SW 1271 (cell line): ENCODE measurements at regions not wholly inside any gene's neighbourhood (a gene's known extent, or its start where the extent isn't known, plus 50 kb on each side); places are given as distances from the start of the nearest gene placed in this dataset.

Source experiments
- DNase-seq, 2 experiments: peaks; one replicate each; lab custom pipeline; 2025; lab: John Stamatoyannopoulos, UW

DNA sequence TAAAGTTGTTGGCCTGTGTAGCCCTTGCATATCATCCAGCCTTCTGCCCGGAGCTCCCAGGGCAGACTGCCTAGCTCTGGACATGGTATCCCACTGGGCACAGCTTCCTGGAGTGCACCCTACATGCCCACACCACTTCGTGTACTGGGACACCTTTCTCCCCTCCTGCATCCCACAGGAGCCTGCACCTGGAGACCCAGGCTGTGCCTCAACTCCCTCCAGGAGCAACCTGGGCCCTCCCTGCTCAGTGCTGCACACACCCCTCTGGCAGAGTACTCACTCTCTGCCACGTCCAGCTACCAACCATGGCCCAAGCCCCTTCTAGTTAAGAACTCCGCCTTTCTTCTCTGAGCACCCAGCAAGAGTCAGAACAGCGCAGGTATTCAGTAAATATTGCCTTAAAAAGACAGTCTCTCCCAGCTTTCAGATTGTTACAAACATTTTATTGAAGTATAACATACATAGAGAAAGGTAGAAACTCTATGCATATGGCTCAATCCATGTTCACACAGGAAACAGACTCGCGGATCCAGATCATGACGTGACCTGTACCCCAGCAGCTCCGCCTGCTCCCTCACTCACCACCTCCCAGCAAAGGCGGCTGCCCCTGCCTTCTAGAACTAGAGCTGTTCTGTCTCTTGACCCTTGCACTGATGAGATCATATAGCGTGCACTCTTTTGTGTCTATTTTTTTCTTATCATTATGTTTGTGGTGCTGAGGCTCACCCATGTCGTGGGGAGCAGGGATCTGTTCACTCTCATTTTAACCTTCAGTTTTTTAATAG, 98.4 kb upstream of the MYCN start:
- DNase-seq: no peak

GRCh38 chr2:15842758-15843666, 97.3 kb upstream of the MYCN start:
- no peak for DNase-seq

GRCh38 chr2:15844211-15844801, 96.0 kb upstream of the MYCN start:
- no peak for DNase-seq

DNA sequence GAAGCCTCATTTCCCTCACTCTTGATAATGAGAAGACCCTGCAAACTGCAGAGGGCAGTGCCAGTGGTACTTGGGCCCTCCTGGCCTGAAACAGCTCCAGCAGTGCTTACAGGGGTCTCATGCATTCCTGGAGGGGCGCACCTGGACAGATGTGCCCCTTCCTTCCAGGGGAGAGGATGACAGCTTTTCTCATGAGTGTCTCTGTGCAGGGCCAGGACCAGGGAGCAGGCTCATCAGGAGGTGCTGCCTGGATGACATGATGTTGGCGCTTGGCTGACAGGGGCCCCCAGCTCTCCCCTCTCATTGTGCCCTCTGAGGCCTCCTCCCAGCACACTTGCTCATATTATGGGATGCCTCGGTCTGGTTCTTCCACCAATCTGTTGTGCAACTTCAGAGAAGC, 95.1 kb upstream of the MYCN start:
- no peak for DNase-seq

GRCh38 chr2:15845737-15846405, 94.5 kb upstream of the MYCN start:
- DNase-seq: no peak

- DNase-seq: no peak
Measured at GRCh38 chr2:15846626-15847025, 93.7 kb upstream of the MYCN start.

GRCh38 chr2:15850534-15850933, 89.8 kb upstream of the MYCN start:
- no peak for DNase-seq

DNA sequence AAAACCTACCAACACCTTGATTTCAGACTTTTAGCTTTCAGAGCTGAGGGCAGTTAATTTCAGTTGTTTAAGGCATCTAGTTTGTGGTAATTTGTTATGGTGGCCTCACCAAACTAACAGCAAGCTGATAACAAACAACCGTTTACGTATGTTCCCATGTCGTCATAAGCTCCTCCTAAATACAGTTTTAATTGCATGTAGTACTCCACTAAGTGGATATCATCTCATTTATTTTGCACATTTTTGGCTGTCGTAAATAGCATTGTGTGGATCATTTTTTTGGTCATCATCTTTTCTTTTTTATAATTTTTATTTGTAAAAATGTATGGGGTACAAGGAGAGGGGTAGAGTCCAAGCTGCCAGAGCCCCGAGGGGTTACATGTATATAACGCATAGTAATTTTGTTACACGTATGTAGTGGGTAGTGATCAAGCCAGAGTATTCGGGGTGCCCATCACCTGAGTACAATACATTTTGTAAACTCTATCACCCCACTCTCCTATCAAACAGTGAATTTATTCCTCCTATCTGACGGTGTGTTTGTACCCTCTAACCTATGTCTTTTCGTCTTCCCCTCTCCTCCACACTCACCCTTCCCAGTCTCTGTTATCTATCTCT, 89.2 kb upstream of the MYCN start:
- no peak for DNase-seq

DNA sequence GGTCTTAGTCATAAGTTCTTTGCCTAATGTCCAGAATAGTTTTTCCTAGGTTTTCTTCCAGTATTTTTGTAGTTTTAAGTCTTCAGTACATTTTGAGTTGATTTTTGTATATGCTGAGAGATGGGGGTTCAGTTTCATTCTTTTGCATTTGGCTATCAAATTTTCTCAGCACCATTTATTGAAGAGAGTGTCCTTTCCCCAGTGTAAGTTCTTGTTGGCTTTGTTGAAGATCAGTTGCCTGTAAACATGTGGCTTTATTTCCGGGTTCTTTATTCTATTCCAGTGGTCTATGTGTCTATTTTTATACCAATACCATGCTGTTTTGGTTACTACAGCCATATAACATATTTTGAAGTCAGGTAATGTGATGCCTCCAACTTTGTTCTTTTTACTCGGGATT, 87.5 kb upstream of the MYCN start:
- DNase-seq: no peak

- DNase-seq: no peak
Measured at GRCh38 chr2:15853903-15854302, 86.4 kb upstream of the MYCN start.

DNA sequence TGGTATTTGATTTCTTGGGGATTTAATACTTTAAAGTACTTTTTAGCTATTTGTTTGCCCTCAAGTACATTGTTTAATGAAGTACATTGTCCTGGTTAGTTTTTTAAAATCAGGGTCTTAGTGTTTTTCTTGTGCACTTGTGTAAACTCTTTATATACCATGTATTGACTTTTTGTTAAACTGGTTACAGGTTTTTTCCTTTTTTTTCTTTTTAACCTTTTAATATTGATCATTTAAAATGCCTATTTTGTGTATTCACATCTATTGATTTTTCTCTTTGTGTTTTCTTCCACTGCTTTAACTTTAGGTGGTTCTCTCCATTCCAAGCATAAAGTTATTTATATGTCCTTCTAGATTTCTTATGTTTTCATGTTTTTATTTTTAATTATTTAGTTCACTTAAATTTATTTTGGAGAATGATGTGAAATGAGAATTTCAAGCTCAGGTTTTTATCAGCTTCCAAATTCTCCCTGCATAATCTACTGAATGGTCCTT, 84.5 kb upstream of the MYCN start:
- DNase-seq: no peak

GRCh38 chr2:15856318-15856717, 84.0 kb upstream of the MYCN start:
- DNase-seq: no peak

- no peak for DNase-seq
Measured at GRCh38 chr2:15858466-15858865, 81.9 kb upstream of the MYCN start.

- DNase-seq: no peak
Measured at GRCh38 chr2:15860051-15860663, 80.2 kb upstream of the MYCN start.

GRCh38 chr2:15860760-15861159, 79.6 kb upstream of the MYCN start:
- no peak for DNase-seq

GRCh38 chr2:15861172-15861822, 79.1 kb upstream of the MYCN start:
- DNase-seq: no peak

- no peak for DNase-seq
Measured at GRCh38 chr2:15861898-15862297, 78.5 kb upstream of the MYCN start.

DNA sequence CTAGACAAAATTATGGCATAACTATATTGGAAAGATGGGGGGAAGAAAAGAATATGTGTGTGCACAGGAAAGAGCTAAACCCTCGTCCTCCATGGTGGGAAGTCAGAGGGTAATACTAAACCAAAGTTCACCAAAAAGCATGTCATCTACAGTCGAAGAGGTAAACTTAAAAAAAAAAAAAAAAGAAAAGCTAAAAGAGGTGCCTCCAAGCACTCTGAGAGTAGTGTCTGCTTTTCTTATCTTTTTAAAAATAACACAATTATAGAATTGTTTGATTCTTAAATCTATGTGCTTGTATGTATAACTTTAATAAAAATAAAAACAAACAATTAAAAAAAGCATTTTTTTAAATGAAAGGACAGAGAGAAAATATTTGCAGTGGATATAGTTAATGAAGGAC, 77.3 kb upstream of the MYCN start:
- no peak for DNase-seq

DNA sequence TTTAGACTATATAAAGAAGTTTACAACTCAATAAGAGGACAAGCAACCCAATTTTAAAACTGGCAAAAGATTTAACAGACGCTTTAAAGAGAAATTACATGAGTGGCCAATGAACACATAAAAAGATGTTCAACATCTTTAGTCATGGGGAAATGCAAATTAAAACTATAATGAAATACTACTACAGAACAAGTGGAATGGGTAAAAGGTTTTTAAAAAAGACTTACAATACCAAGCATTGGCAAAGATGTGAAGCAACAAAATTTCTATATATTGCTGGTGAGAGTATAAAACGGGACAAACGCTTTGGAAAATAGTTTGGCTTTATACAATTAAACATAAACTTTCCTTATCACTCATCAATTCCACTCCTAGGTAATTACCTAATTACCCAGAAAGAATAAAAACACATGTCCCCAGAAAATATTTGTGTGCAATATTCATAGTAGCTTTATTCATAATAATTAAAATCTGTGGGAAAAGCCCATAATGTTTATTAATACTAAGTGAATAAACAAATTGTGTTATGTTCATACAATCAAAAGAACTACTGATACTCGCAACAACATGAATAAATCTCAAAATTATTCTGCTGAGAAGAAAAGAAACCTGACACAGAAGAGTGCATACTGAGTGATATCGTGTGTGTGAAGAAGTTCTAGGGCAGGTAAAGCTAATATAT, 76.7 kb upstream of the MYCN start:
- DNase-seq: no peak

- DNase-seq: no peak
Measured at GRCh38 chr2:15864176-15864769, 76.1 kb upstream of the MYCN start.
